Lower leg skin (tissue), 3 donors: ENCODE measurements at regions not wholly inside any gene's neighbourhood (a gene's known extent, or its start where the extent isn't known, plus 50 kb on each side); places are given as distances from the start of the nearest gene placed in this dataset.

Source experiments
- CTCF ChIP-seq, 3 donors: fragments of 450-650 bp; IDR thresholded peaks; one replicate each; pipeline ENCODE4 v1.5.1; 2016; ENCODE audit warnings: antibody characterized with exemption in 3 of 3, mild to moderate bottlenecking in 3 of 3, moderate library complexity in 2 of 3
- POLR2A ChIP-seq, 2 donors: fragments of 450-650 bp; IDR thresholded peaks; one replicate each; pipeline ENCODE4 v1.6.1; 2016 to 2017; ENCODE audit warnings: antibody characterized with exemption in 2 of 2, mild to moderate bottlenecking in 1 of 2, moderate library complexity in 1 of 2

- TF ChIP-seq CTCF (IDR thresholded peaks at IDR 0.05) (no peak), POLR2A (IDR thresholded peaks at IDR 0.05) (no peak)
Observed at GRCh38 chr6:170018422-170018935, 267.1 kb downstream of the ERMARD start.
